NCI-H82 treated with DMSO at 0.1 percent for 48 hours (cell line): ENCODE measurements at regions not wholly inside any gene's neighbourhood (a gene's known extent, or its start where the extent isn't known, plus 50 kb on each side); places are given as distances from the start of the nearest gene placed in this dataset.
"Not testable (repeated sequence)": the region's sequence is repeated elsewhere in the genome, so short reads cannot be mapped to it uniquely, and the experiment has no call there.

Experiments
- DNase-seq: peaks from one replicate; lab custom pipeline; 2025; ENCODE audit not compliant: unreplicated experiment; lab: John Stamatoyannopoulos, UW

DNA sequence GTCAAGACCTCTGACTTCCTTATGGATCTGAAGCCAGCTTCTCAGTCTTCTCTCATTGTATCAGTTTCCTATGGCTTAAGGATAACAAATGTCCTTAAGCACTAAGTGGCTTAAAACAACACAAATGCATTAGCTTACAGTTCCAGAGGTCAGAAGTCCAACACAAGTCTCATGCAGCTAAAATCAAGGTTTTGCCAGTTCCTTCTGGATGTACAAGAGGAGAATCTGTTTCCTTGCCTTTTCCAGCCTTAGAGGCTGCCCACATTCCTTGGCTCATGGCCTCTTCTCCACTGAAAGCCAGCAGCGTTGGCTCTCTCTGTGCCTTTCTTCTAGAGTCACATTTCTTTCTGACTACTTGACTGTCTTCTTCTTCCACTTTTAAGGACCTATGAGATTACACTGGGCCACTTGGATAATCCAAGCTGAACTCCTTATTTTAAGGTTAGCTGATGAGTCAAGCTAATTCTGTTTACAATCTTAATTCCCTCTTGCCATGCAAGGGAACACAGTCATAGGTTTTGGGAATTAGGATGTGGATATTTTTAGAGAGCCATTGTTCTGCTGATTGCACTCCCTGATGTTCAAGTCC, 179.0 kb downstream of the BCAS1 start:
- peak; percentile 79 for DNase-seq

DNA sequence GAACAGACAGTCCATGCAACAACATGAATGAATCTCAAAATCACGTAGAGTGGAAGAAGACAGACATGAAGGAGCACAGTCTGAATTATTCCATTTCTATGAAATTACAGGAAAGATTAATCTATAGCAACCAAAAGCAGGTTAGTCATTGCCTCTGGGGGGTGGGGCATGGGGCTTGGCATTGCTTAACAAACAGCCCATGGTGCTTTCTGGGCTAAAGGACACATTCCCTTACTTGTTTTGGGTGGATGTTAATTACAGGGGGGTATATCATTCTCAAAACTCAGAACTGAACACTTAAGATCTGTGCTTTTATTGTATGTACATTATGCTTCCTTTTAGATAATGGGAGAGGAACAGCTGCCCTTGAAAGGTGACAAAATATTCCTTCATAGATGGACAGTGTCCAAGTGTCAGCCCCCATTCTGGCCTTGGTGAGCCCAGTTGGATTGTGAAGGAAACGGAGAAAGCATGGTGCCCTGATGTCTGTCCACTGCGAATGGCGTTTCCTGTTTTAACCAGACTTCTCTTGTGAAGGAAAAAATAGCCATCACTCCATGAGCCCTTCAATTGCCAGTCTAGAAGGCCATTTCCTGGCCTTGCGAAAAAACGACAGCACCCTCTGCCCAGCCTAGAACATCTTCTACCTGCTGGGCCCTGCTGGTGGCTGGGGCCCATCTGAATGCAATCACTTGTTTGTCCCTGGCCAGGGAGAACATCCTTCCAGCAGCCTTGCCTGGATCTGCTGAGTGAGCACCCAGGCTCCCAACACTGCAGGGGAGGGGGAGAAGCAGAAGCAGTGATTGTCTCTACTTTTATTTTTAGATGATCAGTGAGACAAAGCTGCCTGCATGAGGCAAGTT, 179.7 kb downstream of the BCAS1 start:
- DNase-seq, result no peak

DNA sequence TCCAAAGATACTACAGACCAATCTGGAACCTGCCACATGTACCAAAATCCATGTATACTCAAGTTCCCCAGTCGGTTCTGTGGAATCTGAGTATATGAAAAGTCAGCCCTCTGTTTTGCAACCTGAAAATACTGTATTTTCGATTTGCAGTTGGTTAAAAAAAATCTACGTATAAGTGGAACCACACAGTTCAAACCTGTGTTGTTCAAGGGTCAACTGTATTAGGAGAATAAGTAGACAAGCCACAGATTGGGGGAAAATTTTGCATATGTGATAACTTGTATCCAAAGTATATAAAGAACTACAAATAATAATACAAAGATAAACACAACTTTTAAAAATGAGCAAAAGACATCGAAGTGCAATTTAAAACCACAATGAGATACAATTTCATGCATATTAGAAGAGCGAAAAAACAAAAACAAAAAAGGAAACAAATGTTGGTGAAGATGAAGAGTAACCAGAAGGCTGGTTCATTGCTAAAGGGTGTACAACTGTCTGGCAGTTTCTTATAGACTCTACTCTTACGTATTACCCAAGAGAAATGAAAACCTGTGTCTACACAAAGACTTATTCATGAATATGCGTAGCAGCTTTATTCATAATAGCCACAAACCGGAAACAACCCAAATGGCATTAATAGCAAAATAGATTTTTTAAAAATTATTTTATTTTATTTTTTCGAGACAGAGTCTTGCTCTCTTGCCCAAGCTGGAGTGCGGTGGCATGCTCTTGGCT, 180.8 kb downstream of the BCAS1 start:
- DNase-seq, result no peak

DNA sequence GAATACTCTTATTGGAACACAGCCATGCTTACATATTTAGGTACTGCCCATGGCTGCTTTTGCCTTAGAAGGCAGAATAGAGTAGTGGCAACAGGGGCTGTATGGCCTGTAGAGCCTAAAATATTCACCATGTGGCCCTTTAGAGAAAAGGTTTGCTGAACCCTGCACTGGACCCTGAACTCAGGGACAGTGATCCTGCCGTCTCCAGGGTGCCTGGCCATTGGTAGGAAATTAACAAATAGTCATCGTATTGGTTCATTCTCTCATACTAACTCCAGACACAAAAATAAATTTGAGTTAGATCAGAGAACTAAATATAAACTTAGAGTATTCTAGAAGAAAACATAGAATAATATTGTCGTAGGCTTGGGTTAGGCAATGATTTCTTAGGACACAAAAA, 181.4 kb downstream of the BCAS1 start:
- no peak for DNase-seq

DNA sequence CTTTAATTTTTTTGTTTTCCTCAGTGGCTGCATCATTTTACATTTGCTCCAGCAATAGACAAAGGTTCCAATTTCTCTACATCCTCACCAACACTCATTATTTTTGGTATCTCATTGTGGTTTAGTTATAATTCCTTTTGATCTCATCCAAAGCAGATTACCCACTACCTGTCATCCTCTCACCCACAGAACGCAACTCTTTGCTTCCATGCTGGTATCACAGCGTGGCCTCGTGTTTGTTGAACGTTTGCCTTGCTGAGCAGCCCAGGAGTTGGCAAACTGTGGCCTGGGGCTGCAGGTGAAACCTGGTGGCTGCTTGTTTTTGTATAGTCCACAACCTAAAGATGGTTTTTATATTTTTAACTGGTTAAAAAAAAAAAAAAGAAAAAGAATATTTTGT, 181.9 kb downstream of the BCAS1 start:
- no peak for DNase-seq

DNA sequence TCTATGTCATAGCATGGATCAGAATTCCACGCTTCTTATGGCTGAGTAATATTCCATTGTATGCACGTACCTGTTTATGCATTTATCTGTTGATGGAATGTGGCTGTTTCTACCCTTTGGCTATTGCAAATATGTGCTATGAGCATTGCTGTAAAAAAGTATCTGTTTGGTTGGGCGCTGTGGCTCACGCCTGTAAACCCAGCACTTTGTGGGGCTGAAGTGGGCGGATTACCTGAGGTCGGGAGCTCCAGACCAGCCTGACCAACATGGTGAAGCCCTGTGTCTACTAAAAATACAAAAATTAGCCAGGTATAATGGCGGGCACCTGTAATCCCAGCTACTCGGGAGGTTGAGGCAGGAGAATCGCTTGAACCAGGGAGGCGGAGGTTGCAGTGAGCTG, 182.4 kb downstream of the BCAS1 start:
- DNase-seq, result no peak

DNA sequence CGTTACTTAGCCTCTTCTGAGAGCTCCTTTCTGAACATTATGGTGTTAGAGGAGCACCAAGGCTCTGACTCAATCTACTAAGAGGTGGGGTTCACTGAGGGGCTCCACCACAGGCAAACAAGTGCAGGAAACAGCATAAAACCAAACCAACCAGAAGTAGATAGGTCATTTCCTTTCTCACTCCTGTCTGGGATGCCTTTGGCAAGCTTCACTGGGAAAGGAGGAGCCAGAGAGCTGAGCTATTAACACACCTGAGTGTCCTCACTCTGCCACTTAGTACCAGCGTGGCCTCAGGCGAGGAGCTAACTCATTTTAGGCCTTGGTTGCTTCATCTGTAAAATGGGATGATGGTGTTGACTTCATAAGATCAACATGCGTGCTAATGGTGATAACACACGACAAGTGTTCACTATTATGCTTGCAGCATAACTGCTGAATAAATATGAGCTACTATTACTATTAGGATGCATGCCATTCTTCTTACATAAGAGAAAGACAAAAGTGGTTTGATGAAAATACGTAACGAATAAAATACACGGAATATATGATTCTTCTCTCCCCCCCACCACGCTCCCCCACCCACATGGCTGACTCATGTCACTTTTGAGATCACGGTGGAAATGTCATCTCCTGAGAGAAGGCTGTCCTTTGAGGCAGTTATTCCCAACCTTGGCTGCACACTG, 185.4 kb downstream of the BCAS1 start:
- no peak for DNase-seq

DNA sequence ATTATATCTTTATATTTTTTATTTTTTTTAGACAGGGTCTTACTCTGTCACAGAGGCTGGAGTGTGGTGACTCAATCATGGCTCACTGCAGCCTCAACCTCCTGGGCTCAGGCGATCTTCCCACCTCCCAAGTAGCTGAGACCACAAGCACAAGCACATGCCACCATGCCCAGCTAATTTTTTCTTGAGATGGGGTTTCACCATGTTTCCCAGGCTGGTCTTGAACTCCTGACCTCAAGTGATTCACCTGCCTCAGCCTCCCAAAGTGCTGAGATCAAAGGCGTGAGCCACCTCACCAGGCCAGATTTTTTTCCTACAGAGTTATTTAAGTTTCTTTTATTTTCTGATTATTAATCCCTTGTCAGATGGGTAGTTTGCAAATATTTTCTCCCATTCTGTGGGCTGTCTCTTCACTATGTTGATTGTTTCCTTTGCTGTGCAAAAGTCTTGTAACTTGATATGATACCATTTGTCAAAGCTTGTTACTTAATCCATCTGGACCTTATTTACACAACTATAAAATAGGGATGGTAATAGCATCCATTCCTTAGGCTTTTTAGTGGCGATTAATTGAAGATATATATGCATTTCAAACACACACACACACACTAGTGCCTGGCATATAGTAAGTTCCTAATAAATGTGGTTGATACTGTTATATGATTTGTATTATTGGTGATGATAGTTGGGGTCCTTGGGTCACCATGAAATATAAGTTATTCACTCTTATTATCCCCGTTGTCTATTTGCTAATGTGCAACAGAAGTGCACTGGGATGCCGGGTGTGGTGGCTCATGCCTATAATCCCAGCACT, 187.1 kb downstream of the BCAS1 start:
- peak; percentile 23 for DNase-seq

DNA sequence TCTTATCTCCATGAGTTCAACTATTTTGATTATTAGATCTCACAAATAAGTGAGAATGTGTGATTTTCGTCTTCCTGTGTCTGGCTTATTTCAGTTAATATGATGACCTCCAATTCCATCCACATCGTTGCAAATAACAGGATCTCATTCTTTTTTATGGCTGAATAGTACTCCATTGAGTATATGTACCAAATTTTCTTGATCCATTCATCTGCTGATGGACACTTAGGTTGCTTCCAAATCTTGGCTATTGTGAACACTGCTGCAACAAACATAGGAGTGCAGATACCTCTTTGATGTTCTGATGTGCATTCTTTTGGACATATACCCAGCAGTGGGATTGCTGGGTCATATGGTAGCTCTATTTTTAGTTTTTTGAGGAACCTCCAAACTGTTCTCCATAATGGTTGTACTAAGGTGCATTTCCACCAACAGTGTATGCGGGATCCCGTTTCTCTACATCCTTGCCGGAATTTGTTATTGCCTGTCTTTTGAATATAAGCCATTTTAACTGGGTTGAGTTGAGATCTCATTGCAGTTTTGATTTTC, 187.9 kb downstream of the BCAS1 start:
- DNase-seq, result not testable (repeated sequence)

DNA sequence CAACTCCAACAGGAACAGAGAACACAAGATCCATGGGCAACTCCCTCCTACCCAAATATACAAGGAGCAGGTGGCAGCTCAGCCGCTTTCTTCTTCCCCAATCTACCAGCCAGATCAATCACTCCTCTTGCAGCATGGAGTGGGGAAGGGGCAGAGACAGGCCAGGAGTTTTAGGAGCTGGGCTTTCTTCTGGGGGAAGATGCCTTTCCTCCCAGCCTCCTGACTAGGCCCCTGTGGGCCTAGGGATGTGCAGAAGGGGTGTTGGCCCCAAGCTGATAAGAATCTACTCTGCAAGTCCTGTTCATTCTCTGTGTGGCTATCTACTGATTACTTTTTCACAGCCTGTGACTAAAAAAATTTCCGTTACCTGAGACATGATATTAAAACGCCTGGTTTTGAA, 189.0 kb downstream of the BCAS1 start:
- no peak for DNase-seq

DNA sequence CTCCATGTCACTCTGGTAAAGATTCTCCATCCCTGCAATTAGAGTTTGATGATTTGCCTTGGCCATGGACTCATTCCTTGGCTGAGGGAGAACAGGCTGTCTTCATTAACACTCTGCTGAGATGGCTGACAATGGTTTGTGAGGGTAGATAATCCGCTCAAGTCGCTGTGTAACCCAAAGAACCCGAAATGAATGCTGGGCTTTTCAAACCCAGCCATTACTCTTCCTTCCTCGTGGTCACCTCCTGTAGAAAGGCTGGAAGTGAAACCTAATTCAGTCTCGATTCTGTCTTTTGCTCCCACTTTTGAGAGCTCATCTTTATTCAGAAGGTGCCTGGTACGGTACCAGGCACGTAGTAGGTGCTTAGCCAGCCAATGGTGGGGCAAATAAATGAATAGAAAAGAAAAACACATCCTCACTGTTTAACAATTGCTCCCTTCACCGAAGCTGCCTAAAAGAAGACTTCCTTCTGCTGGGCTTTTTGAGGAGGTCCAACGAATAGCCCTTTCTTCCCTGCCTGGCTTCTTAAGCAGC, 190.2 kb downstream of the BCAS1 start:
- no peak for DNase-seq

DNA sequence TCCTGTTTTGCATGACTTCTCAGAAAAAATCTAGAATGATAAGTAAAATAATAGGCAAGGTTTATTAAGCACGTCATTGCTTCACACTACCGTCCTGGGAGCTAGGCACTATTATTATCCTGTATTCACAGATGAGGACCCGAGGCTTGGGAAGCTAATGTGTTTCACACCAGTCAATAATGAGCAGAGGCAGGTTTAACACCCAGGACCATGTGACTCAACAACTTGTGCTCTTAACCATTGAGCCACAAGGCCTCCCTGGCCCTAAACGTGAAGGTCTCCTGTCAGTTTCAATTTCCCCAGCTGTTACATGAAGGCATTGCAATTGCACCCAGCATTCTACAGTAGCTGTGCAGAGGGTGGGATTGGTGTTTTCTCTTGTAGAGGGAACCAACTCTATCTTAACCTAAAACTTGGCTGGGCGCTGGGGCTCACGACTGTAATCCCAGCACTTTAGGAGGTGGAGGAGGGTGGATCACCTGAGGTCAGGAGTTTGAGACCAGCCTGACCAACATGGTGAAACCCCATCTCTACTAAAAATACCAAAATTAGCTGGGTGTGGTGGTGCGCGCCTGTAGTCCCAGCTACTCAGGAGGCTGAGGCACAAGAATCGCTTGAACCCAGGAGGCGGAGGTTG, 191.2 kb downstream of the BCAS1 start:
- no peak for DNase-seq

DNA sequence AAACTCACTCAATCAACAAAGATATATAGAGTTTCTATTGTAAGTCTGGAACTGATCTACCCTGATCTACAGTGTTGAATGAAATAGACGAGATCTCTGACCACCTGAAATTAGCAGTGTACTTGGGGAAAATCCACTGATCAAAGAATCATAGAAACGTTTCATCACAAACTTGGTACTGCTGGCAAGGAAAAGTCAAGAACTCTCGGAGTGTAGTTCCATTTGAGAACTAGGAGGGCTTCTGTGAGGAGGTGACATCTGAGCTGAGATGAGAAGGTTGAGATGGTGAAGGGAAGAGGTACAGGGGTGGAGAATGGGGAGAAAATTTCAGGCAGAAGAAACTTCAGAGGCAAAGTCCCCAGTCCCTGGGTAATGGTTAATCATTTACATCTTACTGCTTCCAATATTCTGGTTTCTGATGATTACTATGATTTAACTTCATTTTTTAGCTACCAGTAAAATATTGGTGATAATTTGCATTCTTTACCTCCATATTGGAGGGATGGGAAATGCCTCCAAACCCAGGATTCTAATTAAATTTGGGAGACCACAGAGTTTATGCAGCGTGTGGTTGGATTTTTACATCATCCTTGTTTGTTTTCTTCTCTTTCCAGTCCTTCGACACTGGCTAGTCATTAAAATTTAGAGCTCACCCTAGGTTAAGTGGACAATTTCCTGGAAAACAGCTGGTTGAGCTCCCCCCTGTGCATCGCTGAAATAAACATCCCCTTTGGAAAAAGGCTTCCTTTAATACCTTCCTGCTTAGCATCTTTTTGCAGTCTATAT, 191.9 kb downstream of the BCAS1 start:
- no peak for DNase-seq

DNA sequence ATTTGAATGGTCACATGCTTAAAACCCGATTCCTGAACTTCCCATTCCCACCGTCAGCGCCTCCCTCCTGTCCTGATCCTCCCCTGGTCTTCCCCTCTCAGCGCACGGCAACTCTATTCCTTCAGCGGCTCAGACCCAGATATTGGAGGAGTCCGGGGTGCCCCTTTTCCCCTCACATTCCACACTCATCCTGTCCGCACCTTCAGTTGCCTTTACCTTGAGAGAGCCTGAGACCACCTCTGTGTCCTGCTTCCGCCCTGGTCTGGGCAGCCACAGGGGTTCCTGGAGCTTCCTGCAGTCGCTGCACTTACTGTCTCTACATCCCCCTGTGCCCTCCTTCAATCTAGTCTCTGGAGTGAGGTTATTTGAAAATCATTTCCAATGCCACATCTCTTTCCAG, 193.4 kb downstream of the BCAS1 start:
- no peak for DNase-seq

DNA sequence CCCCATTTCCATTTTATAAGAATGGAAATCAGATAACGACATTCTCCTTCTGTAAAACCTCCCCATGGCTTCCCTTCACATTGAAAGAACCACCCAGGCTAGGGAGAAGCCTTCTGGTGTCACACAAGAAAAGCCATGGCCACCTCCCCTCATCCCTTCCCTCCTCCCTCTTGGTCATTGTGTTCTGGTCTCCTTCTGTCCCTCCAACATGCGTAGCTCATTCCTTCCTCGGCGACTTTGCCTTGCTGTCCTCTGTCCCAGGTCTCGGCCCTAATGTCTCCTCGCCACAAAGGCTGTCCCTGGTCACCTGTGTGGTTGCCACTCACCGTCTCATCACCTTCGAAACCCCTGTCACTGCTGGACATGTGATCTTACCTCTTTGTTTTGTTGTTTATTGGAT, 193.9 kb downstream of the BCAS1 start:
- no peak for DNase-seq

DNA sequence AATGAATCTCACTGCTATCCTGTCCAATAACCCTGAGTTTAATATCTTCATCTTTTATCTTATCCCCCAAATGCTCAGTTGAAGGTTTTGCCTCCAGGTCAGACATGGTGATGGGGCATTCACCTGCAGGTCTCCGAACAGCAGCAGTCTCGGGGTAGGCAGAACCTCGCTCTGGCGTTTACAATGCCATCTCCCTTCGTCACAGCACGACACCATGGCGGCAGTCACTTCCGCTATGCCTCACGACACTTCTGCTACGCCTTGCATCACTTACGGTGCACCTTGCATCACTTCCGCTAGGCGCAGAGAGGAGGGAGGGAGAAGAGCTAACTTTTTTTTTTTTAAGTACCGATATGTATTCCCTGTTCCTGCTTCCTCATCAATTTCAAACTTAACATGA, 194.9 kb downstream of the BCAS1 start:
- DNase-seq, result no peak

DNA sequence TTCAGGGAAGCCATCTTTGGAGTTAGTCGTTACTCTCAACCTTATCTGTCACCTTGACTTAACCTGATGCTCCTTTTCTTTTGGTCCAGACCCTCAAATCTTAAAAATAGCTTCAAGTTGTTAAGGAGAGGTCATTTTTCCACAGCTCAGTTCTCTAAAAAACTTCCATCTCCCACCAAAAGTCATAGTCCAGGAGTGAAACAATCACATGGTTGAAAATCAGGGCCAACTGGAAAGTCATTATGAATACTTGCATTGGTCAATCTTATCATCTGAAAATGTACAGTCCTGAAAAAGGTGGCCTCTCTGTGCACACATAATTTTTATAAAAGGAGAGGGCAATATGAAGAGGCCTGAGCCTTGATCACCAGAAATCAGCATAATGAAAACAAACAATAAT, 195.7 kb downstream of the BCAS1 start:
- no peak for DNase-seq

DNA sequence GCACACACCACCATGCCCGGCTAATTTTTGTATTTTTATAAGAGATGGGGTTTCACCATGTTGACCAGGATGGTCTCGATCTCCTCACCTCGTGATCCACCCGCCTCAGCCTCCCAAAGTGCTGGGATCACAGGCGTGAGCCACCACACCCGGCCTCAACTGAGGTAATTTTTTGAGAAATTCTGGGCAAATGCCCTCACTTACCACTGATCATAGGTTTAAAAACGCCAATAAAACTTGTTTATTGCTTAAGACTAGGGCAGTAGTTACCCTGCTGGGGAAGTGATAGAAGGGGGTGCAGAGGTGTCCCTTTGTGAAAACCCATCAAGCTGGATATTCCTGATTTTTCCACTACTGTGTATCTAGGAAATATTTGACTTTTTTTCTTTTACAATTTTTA, 196.3 kb downstream of the BCAS1 start:
- no peak for DNase-seq

DNA sequence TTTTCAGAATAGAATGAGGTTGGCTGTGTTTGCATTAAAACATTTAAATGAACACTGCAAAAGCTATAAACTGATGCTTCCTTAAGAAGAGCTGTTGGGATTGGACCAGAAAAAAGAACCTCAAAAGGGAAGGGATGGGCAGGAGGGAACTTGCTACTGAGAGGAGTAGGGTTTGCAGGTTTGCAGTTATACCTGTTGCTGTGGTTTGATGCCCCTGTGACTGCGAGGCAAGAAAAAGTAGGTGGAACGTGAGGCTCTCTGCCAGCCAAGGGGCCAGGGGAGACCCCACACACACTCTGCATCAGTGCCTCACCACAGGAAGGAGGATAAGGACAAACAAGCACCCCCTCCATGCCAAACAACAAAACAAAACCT, 197.2 kb downstream of the BCAS1 start:
- DNase-seq, result no peak
